ENCODE measurements at regions not wholly inside any gene's neighbourhood (a gene's known extent, or its start where the extent isn't known, plus 50 kb on each side); places are given as distances from the start of the nearest gene placed in this dataset.

DNA sequence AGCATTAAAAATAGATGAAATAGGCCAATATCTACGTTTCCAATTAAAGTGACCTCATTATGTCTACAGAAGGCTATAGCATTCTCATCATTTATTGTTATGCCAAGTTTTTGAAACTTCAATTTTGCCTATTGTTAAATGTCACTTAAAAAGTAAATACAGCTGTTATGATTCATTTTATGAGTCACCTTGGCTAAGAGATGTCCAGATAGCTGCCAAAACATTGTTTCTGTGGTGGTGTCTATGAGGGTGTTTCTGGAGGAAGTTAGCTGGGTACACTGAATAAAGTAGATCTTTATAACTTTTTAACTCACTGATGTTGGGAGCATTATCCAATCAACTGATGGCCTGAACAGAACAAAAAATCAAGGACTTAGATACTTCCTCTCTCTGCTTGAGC is 1209.7 kb upstream of the PCDH9 start:
- no peak for ATAC-seq
- Mint-ChIP-seq H3K4me3 (no peak overlapping the region), H3K4me1 (no peaks in the 10 kb centered on the region), H3K27me3 (no peaks in the 10 kb centered on the region), H3K27ac (no peak overlapping the region), H3K36me3 (ENCODE audit: low read depth) (no peaks in the 10 kb centered on the region), H3K9me3 (ENCODE audit: low read depth) (peaks cover 3% of the 10 kb centered on the region)
- intact Hi-C loops (cut with DNase I, micrococcal nuclease) = no loop called here
- ChIA-PET POLR2A (no interaction called here), CTCF (interaction anchor here (0.7 kb wide), 1 partner anchor 1759 kb away, joined by 3 read pairs; no protein-coding TSS in a partner anchor)
- no peak for DNase-seq

DNA sequence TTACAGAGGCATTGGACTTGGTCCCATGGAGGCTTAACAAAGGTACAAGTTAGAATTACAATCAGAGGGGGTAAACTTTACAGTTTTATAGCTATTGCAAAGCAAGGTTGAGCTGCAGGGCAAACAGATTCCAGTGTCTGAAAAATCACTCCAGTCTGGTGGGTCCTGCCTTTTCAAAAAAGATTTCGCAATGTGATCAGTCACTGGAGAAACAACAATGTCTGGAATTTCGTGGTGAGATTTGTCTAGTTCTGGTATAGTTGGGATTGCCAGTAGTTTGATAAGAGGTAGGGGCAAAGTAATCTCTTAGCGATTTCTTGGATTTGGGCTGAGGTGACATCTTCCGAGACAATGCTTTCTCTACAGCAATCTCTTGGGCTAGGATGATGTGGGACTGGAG is 1198.2 kb upstream of the PCDH9 start:
- Mint-ChIP-seq H3K27ac (no peak overlapping the region), H3K4me3 (no peak overlapping the region), H3K4me1 (no peaks in the 10 kb centered on the region), H3K36me3 (ENCODE audit: low read depth) (no peaks in the 10 kb centered on the region), H3K9me3 (ENCODE audit: low read depth) (peaks cover 30% of the 10 kb centered on the region), H3K27me3 (no peaks in the 10 kb centered on the region)
- intact Hi-C loops (cut with DNase I, micrococcal nuclease) = no loop called here
- POLR2A ChIA-PET = no interaction called here
- CTCF ChIA-PET = no interaction called here
- ATAC-seq (no peak), DNase-seq (no peak)

DNA sequence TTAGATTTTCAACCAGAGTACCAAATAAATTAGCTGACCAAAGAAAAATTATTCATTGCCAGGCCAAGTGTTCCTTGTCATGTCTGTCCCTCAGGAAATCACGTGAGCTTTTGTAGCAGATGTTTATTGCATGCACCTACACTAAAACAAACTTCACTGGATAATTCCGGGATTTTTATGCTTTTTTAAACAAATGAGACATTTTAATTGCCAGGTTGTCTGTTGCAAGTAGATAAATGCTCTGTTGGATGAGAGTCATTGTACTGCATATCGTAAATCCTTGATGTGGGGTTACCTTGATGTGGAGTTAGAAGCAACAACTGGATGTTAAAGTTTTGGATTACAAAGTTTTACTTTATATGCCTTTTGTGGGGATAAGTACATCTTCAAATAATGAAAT is 1187.7 kb upstream of the PCDH9 start:
- CTCF ChIA-PET = no interaction called here
- intact Hi-C loops (cut with DNase I, micrococcal nuclease) = no loop called here
- Mint-ChIP-seq H3K9me3 (ENCODE audit: low read depth) (peaks cover 22% of the 10 kb centered on the region), H3K4me3 (no peak overlapping the region), H3K36me3 (ENCODE audit: low read depth) (no peaks in the 10 kb centered on the region), H3K27ac (no peak overlapping the region), H3K27me3 (no peaks in the 10 kb centered on the region), H3K4me1 (no peaks in the 10 kb centered on the region)
- DNase-seq = no peak
- POLR2A ChIA-PET = no interaction called here
- ATAC-seq = no peak

DNA sequence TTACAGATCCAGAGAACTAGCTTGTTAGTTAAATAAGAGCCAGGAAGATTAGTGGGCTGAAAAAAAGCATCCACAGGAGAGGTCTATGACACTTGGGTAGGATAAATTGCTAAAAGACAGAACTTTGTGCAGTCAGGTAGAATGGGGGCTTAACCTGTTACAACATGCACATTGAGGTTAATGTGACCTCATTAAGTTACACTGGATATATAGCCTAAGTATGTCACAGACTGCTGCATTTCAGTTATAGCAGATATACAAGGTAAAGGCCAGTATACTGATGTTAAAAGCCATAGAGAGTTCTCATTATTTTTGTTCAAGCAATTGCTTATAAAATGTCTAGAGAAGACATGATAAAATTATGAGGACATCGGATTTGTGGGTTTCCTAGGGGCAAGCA is 1179.9 kb upstream of the PCDH9 start:
- Mint-ChIP-seq H3K27ac (no peak overlapping the region), H3K27me3 (no peaks in the 10 kb centered on the region), H3K36me3 (ENCODE audit: low read depth) (no peaks in the 10 kb centered on the region), H3K9me3 (ENCODE audit: low read depth) (peaks cover 19% of the 10 kb centered on the region), H3K4me1 (no peaks in the 10 kb centered on the region), H3K4me3 (no peak overlapping the region)
- ATAC-seq = no peak
- intact Hi-C loops (cut with DNase I, micrococcal nuclease) = no loop called here
- POLR2A ChIA-PET = no interaction called here
- no peak for DNase-seq
- CTCF ChIA-PET = no interaction called here

DNA sequence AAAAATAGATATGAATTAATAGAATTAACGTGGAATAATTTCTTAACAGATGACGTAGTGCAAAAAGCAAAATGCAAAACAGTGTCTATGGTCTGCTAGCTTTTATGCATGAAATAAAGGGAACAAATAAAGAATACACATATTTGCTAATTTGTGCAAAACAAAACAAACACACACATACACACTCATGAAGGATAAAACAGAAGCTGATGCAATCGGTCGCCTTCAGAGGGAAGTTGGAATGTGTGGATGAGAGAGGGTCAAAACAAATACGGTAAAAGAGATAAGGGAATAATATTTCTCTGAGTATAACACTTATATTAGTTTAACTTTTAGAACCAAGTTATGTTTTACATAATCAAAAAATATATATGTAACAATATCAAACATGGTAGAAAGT is 1160.9 kb upstream of the PCDH9 start:
- Mint-ChIP-seq H3K4me1 (no peaks in the 10 kb centered on the region), H3K27ac (no peak overlapping the region), H3K9me3 (ENCODE audit: low read depth) (peaks cover 9% of the 10 kb centered on the region), H3K4me3 (no peak overlapping the region), H3K36me3 (ENCODE audit: low read depth) (no peaks in the 10 kb centered on the region), H3K27me3 (no peaks in the 10 kb centered on the region)
- no peak for DNase-seq
- ChIA-PET POLR2A (no interaction called here), CTCF (no interaction called here)
- intact Hi-C loops (cut with DNase I, micrococcal nuclease) = no loop called here
- no peak for ATAC-seq

DNA sequence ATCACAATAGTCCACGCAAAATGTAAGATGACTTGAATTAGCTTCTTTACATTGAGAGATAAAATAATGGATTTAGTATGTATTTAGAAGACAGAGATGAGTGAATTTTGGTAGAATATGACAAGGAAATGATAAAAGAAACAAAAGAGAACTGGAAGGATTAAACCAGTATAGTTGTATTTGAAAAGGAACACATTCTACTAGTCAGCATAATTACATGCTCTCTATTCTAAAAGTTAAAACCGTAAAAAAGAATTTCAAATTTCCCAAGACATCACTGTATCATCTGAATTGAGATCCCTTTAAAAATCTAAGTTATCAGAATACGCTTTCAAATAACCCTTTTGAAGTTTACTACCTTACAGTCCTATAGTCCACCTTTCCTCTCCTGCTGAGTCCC is 1156.7 kb upstream of the PCDH9 start:
- ChIA-PET CTCF (no interaction called here), POLR2A (no interaction called here)
- ATAC-seq (no peak), DNase-seq (no peak)
- intact Hi-C loops (cut with DNase I, micrococcal nuclease) = no loop called here
- peaks cover 13% of the 10 kb centered on the region for H3K9me3 Mint-ChIP-seq (ENCODE audit: low read depth)
- no peaks in the 10 kb centered on the region for H3K27me3 Mint-ChIP-seq
- H3K27ac Mint-ChIP-seq = no peak overlapping the region
- H3K4me3 Mint-ChIP-seq = no peak overlapping the region
- no peaks in the 10 kb centered on the region for H3K36me3 Mint-ChIP-seq (ENCODE audit: low read depth)
- H3K4me1 Mint-ChIP-seq = no peaks in the 10 kb centered on the region

DNA sequence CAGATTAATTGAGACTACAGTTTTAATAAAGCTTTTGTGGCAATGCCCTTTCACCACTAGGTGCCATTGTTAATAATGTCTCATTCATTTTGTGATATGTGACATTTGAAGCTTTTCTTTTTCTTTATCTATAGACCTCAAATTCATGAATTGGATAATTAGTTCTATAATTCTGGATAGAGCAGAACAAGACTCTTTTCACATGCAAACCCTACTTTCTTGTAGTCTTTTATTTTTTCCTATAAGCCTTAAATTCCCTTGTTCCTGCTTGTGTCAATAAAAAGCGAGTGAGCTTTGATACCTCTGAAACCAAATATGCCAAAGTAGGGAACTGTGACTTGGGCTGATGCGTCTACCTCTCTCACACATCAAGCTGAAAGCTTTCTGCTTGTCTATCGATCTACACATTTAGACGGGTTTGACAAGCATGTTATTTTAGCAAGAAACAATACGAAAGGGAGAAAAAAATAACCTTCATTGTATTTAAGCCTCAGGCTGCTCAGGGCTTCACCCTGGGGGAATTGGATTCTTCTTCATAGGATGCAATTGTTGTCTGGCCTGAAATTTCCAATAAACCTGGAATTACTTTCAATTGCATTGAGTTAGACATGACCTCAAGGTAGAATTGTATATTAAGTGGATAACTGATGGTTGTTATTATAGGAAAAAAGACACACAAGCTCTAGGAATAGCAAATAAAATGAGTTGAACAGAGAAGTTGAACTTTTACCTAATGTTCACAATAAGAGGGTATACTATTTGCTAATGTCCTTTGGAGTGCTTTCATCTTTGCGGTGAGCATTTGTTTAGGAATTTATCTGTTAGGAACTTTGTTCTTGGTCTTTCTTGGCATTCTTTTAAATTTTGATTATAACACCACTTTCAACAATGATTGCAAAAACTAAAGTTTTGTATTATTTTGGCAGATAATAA is 1150.2 kb upstream of the PCDH9 start:
- no peaks in the 10 kb centered on the region for H3K36me3 Mint-ChIP-seq (ENCODE audit: low read depth)

DNA sequence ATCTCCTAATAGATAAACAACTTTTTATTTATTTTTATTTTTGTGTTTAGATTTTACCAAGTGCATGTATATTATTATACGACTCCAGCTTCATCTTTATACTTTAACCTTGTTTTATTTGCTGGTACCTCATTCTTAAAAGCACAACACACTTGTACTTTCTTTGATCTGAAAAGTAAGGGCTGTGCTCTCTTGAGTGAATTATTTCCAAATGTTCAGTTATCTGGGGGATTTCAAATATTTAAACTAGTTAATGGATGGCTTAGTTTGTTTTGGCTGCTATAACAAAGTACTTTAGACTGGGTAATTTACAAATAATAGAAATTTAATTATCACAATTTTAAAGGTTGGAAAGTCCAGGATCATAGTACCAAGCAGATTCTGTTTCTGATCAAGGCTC is 1148.2 kb upstream of the PCDH9 start:
- ATAC-seq (no peak), DNase-seq (no peak)
- Mint-ChIP-seq H3K36me3 (ENCODE audit: low read depth) (no peaks in the 10 kb centered on the region), H3K27ac (no peak overlapping the region), H3K4me1 (no peaks in the 10 kb centered on the region), H3K9me3 (ENCODE audit: low read depth) (peaks cover 7% of the 10 kb centered on the region), H3K4me3 (no peak overlapping the region), H3K27me3 (no peaks in the 10 kb centered on the region)
- CTCF ChIA-PET = no interaction called here
- intact Hi-C loops (cut with DNase I, micrococcal nuclease) = no loop called here
- POLR2A ChIA-PET = no interaction called here

More for the DNA sequence above, 1150.2 kb upstream of the PCDH9 start:
- H3K27ac Mint-ChIP-seq = no peak overlapping the region
- peaks cover 8% of the 10 kb centered on the region for H3K9me3 Mint-ChIP-seq (ENCODE audit: low read depth)
- ChIA-PET CTCF (no interaction called here), POLR2A (no interaction called here)
- no peaks in the 10 kb centered on the region for H3K27me3 Mint-ChIP-seq
- no peak overlapping the region for H3K4me3 Mint-ChIP-seq
- intact Hi-C loops (cut with DNase I, micrococcal nuclease) = no loop called here
- ATAC-seq (no peak), DNase-seq (no peak)
- H3K4me1 Mint-ChIP-seq = no peaks in the 10 kb centered on the region

DNA sequence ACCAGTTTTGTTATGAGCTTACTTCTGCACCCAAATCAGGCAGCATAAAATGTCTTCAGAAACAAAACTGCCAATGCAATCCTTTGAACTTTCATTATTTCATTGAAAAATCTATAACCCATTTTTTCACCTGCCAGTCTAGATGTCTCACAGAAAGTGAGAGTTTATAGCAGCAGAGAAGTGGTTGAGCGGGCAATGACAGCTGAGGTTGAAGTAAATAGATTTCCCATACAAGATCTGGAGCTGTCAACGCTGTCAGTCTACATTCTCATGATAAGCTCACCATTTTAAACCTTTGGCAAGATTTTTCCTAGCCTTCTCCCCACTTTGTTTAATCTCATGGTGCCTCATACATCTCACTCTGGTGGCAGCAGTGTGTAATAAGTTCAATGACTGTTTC is 1144.9 kb upstream of the PCDH9 start:
- no peak for ATAC-seq
- Mint-ChIP-seq H3K36me3 (ENCODE audit: low read depth) (no peaks in the 10 kb centered on the region), H3K9me3 (ENCODE audit: low read depth) (peaks cover 6% of the 10 kb centered on the region), H3K4me3 (no peak overlapping the region), H3K4me1 (no peaks in the 10 kb centered on the region), H3K27ac (no peak overlapping the region), H3K27me3 (no peaks in the 10 kb centered on the region)
- CTCF ChIA-PET = no interaction called here
- POLR2A ChIA-PET = no interaction called here
- intact Hi-C loops (cut with DNase I, micrococcal nuclease) = no loop called here
- DNase-seq = no peak

DNA sequence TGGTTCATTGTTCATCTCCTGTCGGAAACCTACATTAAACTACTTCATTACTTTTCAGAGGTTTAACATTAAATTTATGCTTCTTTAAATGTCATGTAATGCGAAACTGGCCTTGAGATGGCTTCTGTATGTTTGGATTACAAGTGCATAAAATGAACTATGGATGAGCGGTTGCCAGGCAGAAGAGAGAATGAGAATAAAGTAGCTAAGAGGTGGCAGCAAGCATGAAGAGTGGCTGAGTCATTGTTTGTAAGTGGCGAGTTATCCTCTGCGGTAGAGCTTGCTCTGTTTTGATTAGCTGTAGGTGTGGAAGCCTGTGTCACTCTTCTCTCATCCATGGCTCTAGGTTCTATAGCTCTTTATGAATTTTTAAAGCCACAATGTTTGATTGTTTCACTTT is 1139.6 kb upstream of the PCDH9 start:
- ATAC-seq (no peak), DNase-seq (no peak)
- H3K9me3 Mint-ChIP-seq (ENCODE audit: low read depth) = peaks cover 19% of the 10 kb centered on the region
- H3K4me1 Mint-ChIP-seq = no peaks in the 10 kb centered on the region
- no peak overlapping the region for H3K27ac Mint-ChIP-seq
- ChIA-PET POLR2A (interaction anchor here (0.5 kb wide), 1 partner anchor 156 kb away, joined by 3 read pairs; no protein-coding TSS in a partner anchor), CTCF (no interaction called here)
- intact Hi-C loops (cut with DNase I, micrococcal nuclease) = no loop called here
- no peaks in the 10 kb centered on the region for H3K36me3 Mint-ChIP-seq (ENCODE audit: low read depth)
- H3K27me3 Mint-ChIP-seq = no peaks in the 10 kb centered on the region
- H3K4me3 Mint-ChIP-seq = no peak overlapping the region

DNA sequence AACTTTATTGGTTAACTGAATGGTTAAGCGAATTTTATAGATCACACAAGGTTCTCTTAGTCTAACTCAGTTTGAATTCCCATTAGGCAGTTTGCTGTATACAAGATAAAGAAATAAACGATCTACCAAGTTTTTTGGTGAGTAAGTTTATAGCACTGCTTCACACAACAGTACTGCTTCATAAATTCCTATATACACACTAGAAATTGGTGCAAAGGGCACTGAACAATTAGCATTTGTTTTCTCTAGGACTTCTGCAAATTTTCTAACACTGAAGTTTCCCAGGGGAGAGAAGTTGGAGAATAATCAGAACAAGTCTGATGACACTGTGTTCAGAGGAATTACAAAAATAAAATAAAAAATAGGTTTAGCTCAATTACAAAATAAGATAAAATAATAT is 1138.8 kb upstream of the PCDH9 start:
- peaks cover 21% of the 10 kb centered on the region for H3K9me3 Mint-ChIP-seq (ENCODE audit: low read depth)

DNA sequence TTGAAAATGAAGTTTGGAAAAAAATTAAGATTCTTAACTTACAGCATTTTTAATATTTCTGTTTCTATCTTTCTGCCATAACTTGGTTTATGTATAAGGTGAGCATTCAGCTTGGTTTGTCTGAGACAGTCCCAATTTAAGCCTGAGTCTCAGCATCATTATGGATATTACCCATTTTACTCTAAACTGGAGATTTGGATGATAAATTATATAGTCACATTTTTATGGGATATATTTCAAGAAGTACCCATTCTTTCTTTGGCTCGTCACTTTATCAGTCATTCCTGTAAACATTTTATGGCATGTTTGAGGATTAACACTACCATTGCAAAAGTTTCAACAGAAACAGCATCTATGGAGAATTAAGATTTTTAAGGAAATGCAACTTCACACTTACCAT is 1129.0 kb upstream of the PCDH9 start:
- Mint-ChIP-seq H3K27me3 (no peaks in the 10 kb centered on the region), H3K4me3 (no peak overlapping the region), H3K27ac (no peak overlapping the region), H3K4me1 (no peaks in the 10 kb centered on the region), H3K9me3 (ENCODE audit: low read depth) (peaks cover 3% of the 10 kb centered on the region), H3K36me3 (ENCODE audit: low read depth) (no peaks in the 10 kb centered on the region)
- ATAC-seq (no peak), DNase-seq (no peak)
- POLR2A ChIA-PET = no interaction called here
- intact Hi-C loops (cut with DNase I, micrococcal nuclease) = no loop called here
- CTCF ChIA-PET = no interaction called here

More for the DNA sequence above, 1138.8 kb upstream of the PCDH9 start:
- H3K27ac Mint-ChIP-seq = no peak overlapping the region
- ChIA-PET CTCF (no interaction called here), POLR2A (interaction anchor here (0.5 kb wide), 1 partner anchor 155 kb away, joined by 3 read pairs; no protein-coding TSS in a partner anchor)
- no peak for ATAC-seq
- intact Hi-C loops (cut with DNase I, micrococcal nuclease) = no loop called here
- DNase-seq = no peak
- no peaks in the 10 kb centered on the region for H3K36me3 Mint-ChIP-seq (ENCODE audit: low read depth)
- no peaks in the 10 kb centered on the region for H3K4me1 Mint-ChIP-seq
- no peak overlapping the region for H3K4me3 Mint-ChIP-seq
- H3K27me3 Mint-ChIP-seq = no peaks in the 10 kb centered on the region

Measured in activated CD4-positive, alpha-beta T cell treated with anti-CD3 and anti-CD28 coated beads for 36 hours (primary cell).